Tibial nerve (tissue), 4 donors: ENCODE measurements at regions not wholly inside any gene's neighbourhood (a gene's known extent, or its start where the extent isn't known, plus 50 kb on each side); places are given as distances from the start of the nearest gene placed in this dataset.

Experiments
- CTCF ChIP-seq, 5 experiments: fragments of 200-600 bp in 3 of 5; fragments of 450-650 bp in 2 of 5; sonication (generic) in 3 of 5; IDR thresholded peaks; one replicate each; pipeline ENCODE4 v1.5.1; 2016 to 2019; ENCODE audit warnings: antibody characterized with exemption in 5 of 5, mild to moderate bottlenecking in 3 of 5, moderate library complexity in 2 of 5
- EP300 ChIP-seq, 2 donors: sonication (generic); formaldehyde crosslinking; IDR thresholded peaks; one replicate each; pipeline ENCODE4 v1.6.1; 2017; ENCODE audit warnings: antibody characterized with exemption in 2 of 2, mild to moderate bottlenecking in 1 of 2
- POLR2A ChIP-seq, 2 donors: fragments of 450-650 bp; IDR thresholded peaks; one replicate each; pipeline ENCODE4 v1.6.1; 2017; ENCODE audit warnings: antibody characterized with exemption in 2 of 2, mild to moderate bottlenecking in 2 of 2, moderate library complexity in 2 of 2

DNA sequence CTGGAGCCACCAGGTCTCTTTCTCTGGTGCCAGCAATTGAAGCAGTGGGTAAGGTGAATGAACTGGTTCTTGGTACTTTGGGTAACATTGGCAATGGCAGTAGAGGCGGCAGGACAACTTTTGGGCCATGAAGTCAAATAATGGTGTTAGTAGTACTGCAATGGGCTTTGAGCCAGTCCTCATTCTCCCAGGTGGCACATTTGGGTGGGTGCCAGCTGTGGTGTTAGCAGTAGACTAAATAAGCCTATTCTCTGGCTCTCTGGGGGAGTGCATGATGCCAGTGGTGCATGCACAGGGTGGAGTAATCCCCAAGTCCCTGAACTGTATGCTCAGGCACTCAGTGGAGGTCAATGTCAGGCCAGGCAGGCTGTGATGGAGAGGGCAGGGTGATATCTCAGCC, 120.2 kb upstream of the LRRTM4 start:
- no peak for TF ChIP-seq POLR2A (IDR thresholded peaks at IDR 0.05)
- no peak for TF ChIP-seq CTCF (IDR thresholded peaks at IDR 0.05)
- no peak for TF ChIP-seq EP300 (IDR thresholded peaks at IDR 0.05)
